ENCODE measurements at regions not wholly inside any gene's neighbourhood (a gene's known extent, or its start where the extent isn't known, plus 50 kb on each side); places are given as distances from the start of the nearest gene placed in this dataset.

DNA sequence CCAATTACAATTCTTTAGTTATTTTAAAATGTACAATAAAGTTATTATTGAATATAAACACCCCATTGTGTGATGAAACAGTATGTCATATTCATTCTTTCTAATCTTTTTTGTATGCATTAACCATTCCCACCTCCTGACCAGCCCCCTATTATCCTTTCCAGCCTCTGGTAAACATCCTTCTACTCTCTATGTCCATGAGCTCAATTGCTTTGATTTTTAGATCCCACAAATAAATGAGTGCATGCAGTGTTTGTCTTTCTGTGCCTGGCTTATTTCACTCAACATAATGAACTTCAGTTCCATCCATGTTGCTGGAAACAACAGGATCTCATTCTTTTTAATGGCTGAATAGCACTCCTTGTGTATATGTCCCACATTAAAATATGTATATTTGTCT is 1858.9 kb upstream of the C9orf72 start:
- TF ChIP-seq, protein P1, sequence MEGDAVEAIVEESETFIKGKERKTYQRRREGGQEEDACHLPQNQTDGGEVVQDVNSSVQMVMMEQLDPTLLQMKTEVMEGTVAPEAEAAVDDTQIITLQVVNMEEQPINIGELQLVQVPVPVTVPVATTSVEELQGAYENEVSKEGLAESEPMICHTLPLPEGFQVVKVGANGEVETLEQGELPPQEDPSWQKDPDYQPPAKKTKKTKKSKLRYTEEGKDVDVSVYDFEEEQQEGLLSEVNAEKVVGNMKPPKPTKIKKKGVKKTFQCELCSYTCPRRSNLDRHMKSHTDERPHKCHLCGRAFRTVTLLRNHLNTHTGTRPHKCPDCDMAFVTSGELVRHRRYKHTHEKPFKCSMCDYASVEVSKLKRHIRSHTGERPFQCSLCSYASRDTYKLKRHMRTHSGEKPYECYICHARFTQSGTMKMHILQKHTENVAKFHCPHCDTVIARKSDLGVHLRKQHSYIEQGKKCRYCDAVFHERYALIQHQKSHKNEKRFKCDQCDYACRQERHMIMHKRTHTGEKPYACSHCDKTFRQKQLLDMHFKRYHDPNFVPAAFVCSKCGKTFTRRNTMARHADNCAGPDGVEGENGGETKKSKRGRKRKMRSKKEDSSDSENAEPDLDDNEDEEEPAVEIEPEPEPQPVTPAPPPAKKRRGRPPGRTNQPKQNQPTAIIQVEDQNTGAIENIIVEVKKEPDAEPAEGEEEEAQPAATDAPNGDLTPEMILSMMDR (IDR thresholded peaks at IDR 0.05) = no peak
- TF ChIP-seq POLR2A (IDR thresholded peaks at IDR 0.05) = no peak

Data from lower leg skin (tissue), 3 donors.